Stimulated activated CD4-positive, alpha-beta T cell treated with anti-CD3 and anti-CD28 coated beads, Interleukin-15, amount 100 ng/mL, for 1 hour (primary cell): ENCODE measurements at regions not wholly inside any gene's neighbourhood (a gene's known extent, or its start where the extent isn't known, plus 50 kb on each side); places are given as distances from the start of the nearest gene placed in this dataset.
A peak's percentile ranks its signal among the peaks of the same experiment; 100 is the strongest.

Source experiments
- DNase-seq, 2 donors: peaks; one replicate each; pipeline ENCODE4 v3.0.0-alpha.2; 2020; ENCODE audit warnings: low read depth in 1 of 2, low spot score in 1 of 2

DNA sequence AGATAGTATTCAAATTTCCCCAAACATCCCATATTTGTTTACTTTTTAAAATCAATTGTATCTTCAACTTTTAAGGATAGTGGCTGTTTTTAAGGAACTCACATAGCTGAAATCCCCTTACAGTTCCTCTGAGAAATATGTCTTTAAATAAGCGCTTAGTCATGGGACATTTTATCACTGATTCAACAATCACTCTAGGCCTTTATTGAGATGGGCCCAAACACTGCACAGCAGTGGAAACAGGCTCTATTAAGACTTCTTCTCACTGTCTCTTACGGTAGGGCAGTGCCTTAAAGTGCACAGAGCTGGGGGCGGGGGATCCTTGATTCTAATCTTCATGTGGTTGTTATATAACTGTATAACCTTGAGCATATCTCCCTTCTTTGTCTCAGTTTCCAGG, 59.8 kb upstream of the RREB1 start:
- DNase-seq: no peak

DNA sequence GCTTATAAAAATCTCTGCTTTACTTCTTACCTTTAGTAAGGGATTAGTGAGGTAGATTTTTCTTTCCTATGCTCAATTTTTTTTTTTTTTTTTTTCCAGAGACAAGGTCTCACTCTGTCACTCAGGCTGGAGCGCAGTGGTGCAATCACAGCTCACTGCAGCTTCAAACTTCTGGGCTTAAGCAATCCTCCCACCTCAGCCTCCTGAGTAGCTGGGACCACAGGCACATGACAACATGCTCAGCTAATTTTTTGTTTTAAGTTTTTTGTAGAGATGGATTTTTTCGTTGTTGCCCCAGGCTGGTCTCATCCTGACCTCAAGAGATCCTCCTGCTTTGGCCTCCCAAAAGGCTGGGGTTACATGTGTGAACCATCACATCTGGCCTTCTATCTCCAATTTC, 58.9 kb upstream of the RREB1 start:
- DNase-seq: no peak

DNA sequence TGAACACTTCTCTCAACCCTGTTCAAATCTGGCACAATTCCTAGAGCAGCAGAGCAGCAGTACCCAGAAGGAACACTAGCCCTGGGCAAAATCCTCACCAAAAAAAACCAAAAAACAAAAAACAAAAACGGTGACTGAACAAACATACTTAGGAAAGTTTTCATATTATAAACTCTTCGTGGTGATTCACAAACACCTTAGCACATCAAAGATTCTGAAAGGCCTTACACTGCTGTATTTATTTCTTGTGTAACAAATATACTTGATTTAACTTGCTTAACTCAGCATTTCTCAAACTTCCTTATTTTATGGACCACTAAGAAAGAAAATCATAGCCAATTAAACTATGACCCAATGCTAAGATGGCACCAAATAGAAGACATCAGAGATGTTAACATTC, 57.8 kb upstream of the RREB1 start:
- DNase-seq: no peak

DNA sequence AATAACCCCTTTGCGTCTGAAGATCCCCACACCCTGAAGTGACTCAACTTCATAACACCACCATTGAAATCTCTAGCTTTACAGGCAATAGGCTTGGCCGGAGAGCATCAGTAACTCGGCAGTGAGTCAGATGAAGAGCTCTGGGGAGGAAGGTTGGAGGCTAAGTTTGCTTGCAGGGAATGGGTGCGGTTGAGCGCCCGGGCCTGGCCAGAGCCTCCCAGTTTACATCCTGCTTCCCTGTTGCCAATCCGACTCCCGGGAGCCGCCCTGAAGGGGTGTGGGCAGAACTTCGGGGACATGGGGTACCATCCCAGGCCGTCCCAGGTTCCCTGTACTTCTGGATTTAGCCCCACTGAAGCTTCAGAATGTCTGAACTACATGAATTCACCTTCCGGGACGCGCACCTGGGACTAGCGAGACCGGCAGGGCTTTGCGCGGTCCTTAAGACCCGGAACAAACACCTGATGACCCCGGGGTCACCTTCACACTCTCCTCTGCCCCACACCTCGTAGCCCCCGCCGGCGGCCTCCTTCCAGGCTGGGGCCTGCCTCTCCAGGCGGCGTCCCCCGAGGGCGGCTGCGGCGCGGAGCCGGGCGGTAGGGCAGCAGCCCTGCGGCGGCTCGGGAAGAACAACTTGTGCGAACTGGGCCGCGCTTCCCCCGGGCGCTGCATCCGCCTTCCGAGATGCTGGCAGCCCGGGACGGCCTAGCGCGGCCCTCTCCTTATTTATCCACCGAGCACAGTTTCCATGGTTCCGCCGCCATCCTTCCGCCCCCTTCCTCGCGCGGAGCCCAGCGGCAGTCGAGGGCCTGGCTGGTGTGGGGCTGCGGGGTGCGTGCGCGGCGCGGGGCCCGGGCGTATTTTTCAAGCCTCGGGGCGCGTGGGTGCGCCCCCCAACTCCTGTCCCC, 56.6 kb upstream of the RREB1 start:
- peak in 1 of 2 donors; percentile 23 for DNase-seq

DNA sequence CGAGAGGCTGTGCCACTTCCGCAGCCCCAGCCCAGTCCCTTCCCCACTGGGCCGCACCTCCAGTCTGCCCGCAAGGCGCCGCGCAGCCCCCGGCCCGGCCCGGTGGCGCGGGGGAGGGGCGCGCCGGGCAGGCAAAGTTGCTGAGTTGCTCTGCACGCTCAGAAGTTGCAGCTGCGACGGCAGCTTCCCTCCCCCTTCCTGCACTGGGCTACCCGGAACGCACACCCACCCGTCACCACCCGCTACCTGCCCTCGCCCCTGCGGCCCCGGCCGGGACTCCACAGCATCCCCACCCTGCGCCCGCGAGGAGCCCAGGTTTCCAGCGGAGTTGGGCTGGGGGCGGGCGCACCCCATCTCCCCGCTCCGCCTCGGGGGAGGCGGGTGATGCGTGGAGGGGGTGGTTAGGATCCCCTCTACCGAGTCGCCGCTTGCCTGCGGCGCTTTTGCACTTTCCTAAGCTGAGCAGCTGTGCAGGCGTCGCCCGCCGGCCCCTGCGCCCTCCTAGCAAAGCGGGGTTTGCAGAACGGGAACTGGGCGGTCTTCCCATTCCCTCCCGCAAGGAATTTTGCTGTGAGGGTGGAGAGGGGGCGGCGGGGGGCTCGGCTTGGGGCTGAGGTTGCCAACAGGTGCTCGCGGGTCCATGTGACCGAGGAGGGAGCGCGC, 55.9 kb upstream of the RREB1 start:
- peak; percentile 17 to 33 for DNase-seq

DNA sequence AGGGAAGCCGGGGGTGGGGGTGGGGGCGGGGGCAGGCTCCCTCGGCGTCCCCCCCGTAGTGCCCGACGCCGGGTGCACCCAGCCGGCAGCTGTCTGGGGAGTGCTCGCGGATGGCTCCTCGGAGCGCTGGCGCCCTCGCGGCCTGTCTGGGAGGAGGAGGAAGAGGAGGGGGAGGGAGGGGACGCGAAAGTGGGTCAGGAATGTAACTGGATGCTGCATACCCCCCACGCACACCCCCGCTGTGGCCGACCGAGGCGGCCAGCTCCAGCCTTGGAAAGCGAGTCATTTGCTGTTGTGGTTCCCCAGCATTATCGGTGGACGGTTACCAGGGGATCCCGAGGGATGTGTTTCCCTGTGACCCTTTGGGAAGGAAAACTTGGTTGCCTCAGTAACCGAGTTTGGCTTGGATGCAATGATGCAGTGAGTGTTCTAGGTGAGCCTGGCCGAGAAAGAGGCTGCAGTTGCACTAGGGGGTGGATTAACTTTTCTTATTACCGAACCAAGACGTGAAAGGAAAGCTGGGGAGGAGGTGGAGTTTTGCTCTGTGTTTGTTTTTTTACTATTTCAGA, 55.2 kb upstream of the RREB1 start:
- DNase-seq: no peak

DNA sequence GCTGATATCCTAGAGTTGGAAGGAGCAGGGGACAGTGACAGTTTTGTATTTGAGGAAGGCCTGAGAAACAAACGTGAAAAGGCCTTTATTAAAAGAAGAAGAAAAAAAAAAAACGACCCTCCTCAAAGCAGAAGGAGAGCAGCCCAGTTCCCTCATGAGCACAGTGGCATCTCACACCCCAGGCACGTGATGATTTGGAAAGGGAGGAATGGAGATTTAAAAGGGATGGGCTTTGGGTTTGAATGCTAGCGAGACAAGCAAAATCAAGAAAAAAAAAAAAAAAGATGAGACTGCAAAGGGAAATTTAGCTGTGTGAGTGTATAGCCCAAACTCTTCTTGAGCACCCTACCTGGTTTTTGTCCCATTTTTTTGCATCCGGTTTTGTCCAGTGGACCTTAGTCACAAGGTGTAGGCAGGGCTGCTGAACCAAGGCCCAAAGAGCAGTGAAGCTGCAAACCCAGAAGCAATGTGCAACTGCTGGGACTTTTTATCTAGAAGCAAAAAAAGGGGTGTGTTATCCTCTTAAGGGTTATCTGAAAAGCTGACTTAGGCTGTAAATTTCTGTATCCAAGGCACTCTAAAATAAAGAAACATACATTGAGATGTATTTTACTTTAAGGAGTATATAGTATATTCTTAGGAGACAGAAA, 54.5 kb upstream of the RREB1 start:
- DNase-seq: no peak
